HFF-Myc (cell line): ENCODE measurements at regions not wholly inside any gene's neighbourhood (a gene's known extent, or its start where the extent isn't known, plus 50 kb on each side); places are given as distances from the start of the nearest gene placed in this dataset.

Experiments used
- DNase-seq: peaks from one replicate; pipeline ENCODE4 v3.0.0-alpha.2; 2011; ENCODE audit warnings: low read depth; ENCODE audit errors: extremely low read depth
- H3K4me3 ChIP-seq: replicated peaks from 2 replicates; pipeline ENCODE4 v1.5.1; 2011; ENCODE audit warnings: low read depth, mild to moderate bottlenecking, control low read depth, low read length
- TF ChIP-seq, protein P1 (sequence below): IDR thresholded peaks from 2 replicates; pipeline ENCODE4 v1.5.1; 2012; ENCODE audit warnings: mild to moderate bottlenecking, low read depth, low read length, control low read depth; ENCODE audit errors: missing control alignments

DNA sequence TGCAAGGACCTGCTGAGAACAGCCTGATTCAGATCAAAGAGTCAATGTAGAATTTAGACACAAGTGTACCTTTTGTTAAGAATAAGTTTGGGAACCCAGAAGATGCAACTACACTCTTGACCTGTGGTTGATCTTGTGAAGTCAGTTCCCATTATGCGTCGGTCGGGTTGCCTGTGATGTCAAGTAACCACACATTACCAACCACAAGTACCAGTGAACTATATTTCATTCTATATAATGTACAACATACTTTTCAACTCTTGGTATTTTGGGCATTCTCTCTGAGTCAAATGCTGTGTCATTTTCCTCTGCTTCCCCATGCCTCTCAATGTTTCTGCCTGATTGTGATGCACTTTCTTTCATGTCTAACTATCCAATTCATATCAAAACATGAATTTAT, 426.2 kb downstream of the ETV1 start:
- DNase-seq = no peak
- TF ChIP-seq, protein P1, sequence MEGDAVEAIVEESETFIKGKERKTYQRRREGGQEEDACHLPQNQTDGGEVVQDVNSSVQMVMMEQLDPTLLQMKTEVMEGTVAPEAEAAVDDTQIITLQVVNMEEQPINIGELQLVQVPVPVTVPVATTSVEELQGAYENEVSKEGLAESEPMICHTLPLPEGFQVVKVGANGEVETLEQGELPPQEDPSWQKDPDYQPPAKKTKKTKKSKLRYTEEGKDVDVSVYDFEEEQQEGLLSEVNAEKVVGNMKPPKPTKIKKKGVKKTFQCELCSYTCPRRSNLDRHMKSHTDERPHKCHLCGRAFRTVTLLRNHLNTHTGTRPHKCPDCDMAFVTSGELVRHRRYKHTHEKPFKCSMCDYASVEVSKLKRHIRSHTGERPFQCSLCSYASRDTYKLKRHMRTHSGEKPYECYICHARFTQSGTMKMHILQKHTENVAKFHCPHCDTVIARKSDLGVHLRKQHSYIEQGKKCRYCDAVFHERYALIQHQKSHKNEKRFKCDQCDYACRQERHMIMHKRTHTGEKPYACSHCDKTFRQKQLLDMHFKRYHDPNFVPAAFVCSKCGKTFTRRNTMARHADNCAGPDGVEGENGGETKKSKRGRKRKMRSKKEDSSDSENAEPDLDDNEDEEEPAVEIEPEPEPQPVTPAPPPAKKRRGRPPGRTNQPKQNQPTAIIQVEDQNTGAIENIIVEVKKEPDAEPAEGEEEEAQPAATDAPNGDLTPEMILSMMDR = no peak

DNA sequence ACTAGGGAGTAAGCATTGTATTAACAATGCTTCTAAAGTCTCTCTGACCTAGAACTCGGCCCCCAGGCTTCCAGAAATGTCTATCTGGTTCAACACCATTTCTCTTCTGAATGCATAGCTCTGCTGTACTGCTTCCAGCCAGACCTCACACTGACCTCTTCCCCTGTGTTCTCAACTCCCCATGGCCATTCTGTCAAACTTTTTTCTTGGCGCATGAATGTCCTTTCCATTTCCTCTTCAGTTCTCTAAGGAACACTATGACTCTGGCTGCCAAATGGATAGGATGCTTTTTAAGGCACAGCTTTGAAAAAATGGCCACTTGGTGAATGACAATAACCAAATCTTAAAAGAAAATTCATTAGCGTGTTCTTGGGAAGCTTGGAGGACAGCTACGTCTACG, 425.8 kb downstream of the ETV1 start:
- no peak overlapping the region for H3K4me3 ChIP-seq
- TF ChIP-seq, protein P1 = no peak
- no peak for DNase-seq

More for the DNA sequence above, 426.2 kb downstream of the ETV1 start:
- no peak overlapping the region for H3K4me3 ChIP-seq

DNA sequence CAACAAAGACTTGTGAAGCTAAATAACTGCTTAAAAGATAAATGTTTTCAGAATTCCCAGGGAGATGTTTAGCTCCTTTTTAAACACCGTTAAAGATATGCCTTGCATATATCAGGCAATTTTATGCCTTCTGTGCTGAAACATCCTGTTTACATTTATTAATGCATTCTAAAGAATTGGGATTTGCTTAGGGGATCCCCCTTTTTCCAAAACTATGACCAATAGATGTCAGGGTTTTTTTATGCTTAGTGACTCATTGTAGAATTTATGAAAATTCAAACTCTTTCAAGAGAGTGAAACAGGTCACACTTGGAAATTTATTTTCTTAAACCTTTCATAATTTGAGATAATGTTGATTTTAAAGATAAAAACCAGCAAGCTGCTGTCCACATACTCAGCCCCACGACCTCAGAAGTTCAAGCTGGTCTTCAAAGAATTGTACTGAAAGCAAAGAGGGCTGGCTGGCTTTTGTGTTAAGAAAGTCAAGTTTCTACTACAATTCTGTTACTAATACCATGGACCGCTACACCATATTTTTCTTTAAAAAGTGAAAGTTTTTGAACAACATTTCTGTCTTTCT, 411.8 kb downstream of the ETV1 start:
- no peak for DNase-seq
- no peak overlapping the region for H3K4me3 ChIP-seq
- TF ChIP-seq, protein P1 = no peak

DNA sequence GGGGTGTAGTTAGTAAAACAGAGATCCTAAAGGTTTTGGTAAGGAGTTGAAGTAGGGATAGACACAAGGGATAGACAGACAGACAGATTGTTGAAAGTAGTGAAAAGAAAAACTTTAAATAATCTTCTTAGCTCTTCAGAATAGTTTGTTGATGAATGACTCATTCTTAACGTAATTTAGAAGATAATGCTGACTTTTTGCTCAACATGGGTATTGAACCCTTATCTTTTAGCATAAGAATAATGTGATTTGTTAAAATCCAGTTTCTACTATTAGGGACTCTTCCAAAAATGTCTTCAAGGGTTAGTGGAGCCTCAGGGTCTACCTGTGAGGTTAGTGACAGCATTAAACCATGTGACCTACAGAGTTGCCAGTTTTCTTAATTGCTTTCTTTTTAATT, 411.2 kb downstream of the ETV1 start:
- no peak for DNase-seq
- no peak overlapping the region for H3K4me3 ChIP-seq
- TF ChIP-seq, protein P1 = no peak

DNA sequence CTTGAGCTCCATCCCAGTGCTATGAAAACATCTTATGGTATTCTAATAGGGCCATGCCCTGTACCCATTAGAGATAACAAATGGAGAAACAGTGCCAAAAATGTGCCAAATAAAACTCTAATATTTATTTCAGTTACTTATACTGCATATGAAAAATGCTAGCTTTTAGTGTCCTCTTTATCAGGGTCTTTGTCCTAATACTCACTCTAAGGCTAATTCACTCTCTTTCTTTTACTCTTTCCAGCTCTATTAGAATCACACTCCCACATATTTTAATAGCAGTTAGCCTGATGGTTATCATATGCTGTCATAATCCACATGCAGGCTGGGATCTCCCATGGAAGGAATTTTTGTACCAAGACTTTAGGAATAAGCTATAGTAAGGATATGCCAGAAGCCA, 408.4 kb downstream of the ETV1 start:
- no peak for DNase-seq
- TF ChIP-seq, protein P1 = no peak
- no peak overlapping the region for H3K4me3 ChIP-seq

DNA sequence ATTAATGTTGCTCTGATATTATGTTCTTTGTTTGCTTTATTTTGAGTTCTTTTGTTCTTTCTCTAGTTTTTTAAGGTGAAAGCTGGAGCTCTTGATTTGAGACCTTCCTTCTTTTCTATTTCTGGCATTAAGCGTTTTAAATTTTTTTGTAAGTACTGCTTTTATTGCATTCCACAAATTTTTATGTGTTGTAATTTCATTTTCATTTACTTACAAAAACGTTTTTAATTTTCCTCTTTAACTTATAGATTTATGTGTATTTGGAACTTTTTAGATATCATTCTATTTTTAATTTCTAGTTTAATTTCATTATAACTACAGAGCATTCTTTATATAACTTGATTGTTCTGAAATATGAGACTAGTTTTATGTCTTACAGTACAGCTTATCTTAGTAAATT, 395.6 kb downstream of the ETV1 start:
- H3K4me3 ChIP-seq = no peak overlapping the region
- TF ChIP-seq, protein P1 = no peak
- no peak for DNase-seq

DNA sequence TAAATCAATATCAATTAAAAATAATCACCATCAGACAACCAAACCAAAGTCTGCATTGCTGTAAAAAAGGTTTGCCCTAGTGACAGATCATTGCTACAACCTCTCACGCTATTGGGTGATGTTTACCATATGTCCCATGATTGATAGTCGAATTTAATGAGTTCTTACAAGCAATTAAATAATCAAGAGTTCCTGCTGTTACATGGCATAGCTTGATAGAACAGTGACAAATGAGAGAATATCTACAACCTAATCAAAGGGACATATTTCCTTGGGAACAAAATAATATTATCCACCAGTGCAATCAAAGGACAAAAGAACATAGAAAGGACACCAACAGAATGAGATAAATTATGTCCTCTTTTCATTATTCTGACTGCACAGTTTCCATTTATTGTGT, 387.4 kb downstream of the ETV1 start:
- DNase-seq = no peak
- H3K4me3 ChIP-seq = no peak overlapping the region
- TF ChIP-seq, protein P1 = no peak
